CD8-positive, alpha-beta memory T cell (primary cell): ENCODE measurements at regions not wholly inside any gene's neighbourhood (a gene's known extent, or its start where the extent isn't known, plus 50 kb on each side); places are given as distances from the start of the nearest gene placed in this dataset.
"Not testable (repeated sequence)": the region's sequence is repeated elsewhere in the genome, so short reads cannot be mapped to it uniquely, and the experiment has no call there.

Experiments
- CTCF ChIA-PET: fragments of 350-600 bp; sonication (Branson Sonifier 250); formaldehyde crosslinking; loops from one replicate; lab custom pipeline; 2021; ENCODE audit warnings: antibody characterized with exemption; lab: Charles Lee
- POLR2A ChIA-PET: fragments of 350-600 bp; sonication (Branson Sonifier 250); formaldehyde crosslinking; loops from one replicate; lab custom pipeline; 2021; ENCODE audit warnings: antibody characterized with exemption; lab: Charles Lee
- DNase-seq, 5 donors: peaks; one replicate each; pipeline versions ENCODE4 v3.0.0 to v3.0.0-alpha.2; 2020 to 2022; ENCODE audit warnings: mixed read lengths in 1 of 5
- H3K27ac ChIP-seq: one replicate; pipeline ENCODE4 v1.7.0; 2013; ENCODE audit warnings: low read depth, mild to moderate bottlenecking, low read length, moderate library complexity
- H3K27me3 ChIP-seq: 2 replicates; pipeline ENCODE4 v1.7.0; 2013; ENCODE audit warnings: low read length, mild to moderate bottlenecking; ENCODE audit not compliant: insufficient read depth, poor library complexity, severe bottlenecking
- H3K36me3 ChIP-seq: 2 replicates; pipeline ENCODE4 v1.7.0; 2013; ENCODE audit warnings: mild to moderate bottlenecking, low read length, moderate library complexity; ENCODE audit not compliant: insufficient read depth
- H3K4me1 ChIP-seq: 2 replicates; pipeline ENCODE4 v1.7.0; 2013; ENCODE audit warnings: mild to moderate bottlenecking, low read length, moderate library complexity; ENCODE audit not compliant: insufficient read depth
- H3K4me3 ChIP-seq: 2 replicates; pipeline ENCODE4 v1.7.0; 2013; ENCODE audit warnings: mild to moderate bottlenecking, low read length
- H3K9me3 ChIP-seq: 2 replicates; pipeline ENCODE4 v1.7.0; 2013; ENCODE audit warnings: mild to moderate bottlenecking, low read length
- H3K27ac Mint-ChIP-seq, 8 donors: one replicate each; pipeline ENCODE4 v1.8.0; 2020 to 2021; ENCODE audit warnings: mixed read lengths in 8 of 8, mild to moderate bottlenecking in 6 of 8, inconsistent platforms in 3 of 8, moderate library complexity in 3 of 8
- H3K27me3 Mint-ChIP-seq, 2 donors: one replicate each; pipeline ENCODE4 v1.8.0; 2020 to 2021; ENCODE audit warnings: mixed read lengths in 2 of 2, mild to moderate bottlenecking in 1 of 2, moderate library complexity in 1 of 2
- H3K36me3 Mint-ChIP-seq, 3 donors: one replicate each; pipeline ENCODE4 v1.8.0; 2020 to 2021; ENCODE audit warnings: mixed read lengths in 3 of 3, inconsistent platforms in 1 of 3, mild to moderate bottlenecking in 1 of 3
- H3K4me1 Mint-ChIP-seq, 3 donors: one replicate each; pipeline ENCODE4 v1.8.0; 2020 to 2021; ENCODE audit warnings: mixed read lengths in 3 of 3, inconsistent platforms in 1 of 3, mild to moderate bottlenecking in 1 of 3
- H3K4me3 Mint-ChIP-seq, 7 donors: one replicate each; pipeline ENCODE4 v1.8.0; 2020 to 2021; ENCODE audit warnings: mixed read lengths in 7 of 7, mild to moderate bottlenecking in 6 of 7, moderate library complexity in 4 of 7, inconsistent platforms in 2 of 7
- H3K9me3 Mint-ChIP-seq, 5 donors: one replicate each; pipeline ENCODE4 v1.8.0; 2020 to 2022; ENCODE audit warnings: mixed read lengths in 5 of 5, mild to moderate bottlenecking in 3 of 5, moderate library complexity in 2 of 5, inconsistent platforms in 1 of 5

GRCh38 chr12:47403681-47404080 is 302.1 kb downstream of the RPAP3 start:
- no peak for DNase-seq
- Histone ChIP-seq H3K4me3 (no peak overlapping the region), H3K27me3 (no peaks in the 10 kb centered on the region), H3K36me3 (no peaks in the 10 kb centered on the region), H3K27ac (no peak overlapping the region), H3K9me3 (no peaks in the 10 kb centered on the region), H3K4me1 (peaks cover 19% of the 10 kb centered on the region)
- no peaks in the 10 kb centered on the region for H3K27me3 Mint-ChIP-seq
- peak overlapping the region in 3 of 8 donors; percentile 49 to 76 (median 58) for H3K27ac Mint-ChIP-seq
- ChIA-PET CTCF (interaction anchor here (0.6 to 1.6 kb wide), 5 partner anchors 97 to 371 kb away, joined by 3 read pairs; no protein-coding TSS in a partner anchor), POLR2A (no interaction called here)
- no peak overlapping the region for H3K4me3 Mint-ChIP-seq
- no peaks in the 10 kb centered on the region for H3K9me3 Mint-ChIP-seq
- peaks cover 16 to 29% (median 18%) of the 10 kb centered on the region in 3 donors for H3K4me1 Mint-ChIP-seq
- peaks cover 0 to 4% (median 0%) of the 10 kb centered on the region in 3 donors for H3K36me3 Mint-ChIP-seq

- H3K9me3 ChIP-seq, DNase-seq, H3K4me3 Mint-ChIP-seq, H3K9me3 Mint-ChIP-seq, H3K36me3 ChIP-seq, POLR2A ChIA-PET, H3K27me3 ChIP-seq, H3K4me3 ChIP-seq, H3K27me3 Mint-ChIP-seq, H3K27ac ChIP-seq: not testable (repeated sequence)
- peak overlapping the region in 1 of 8 donors; percentile 52 for H3K27ac Mint-ChIP-seq
- peaks cover 1 to 16% (median 8%) of the 10 kb centered on the region in 3 donors for H3K36me3 Mint-ChIP-seq
- peaks cover 14% of the 10 kb centered on the region for H3K4me1 ChIP-seq
- CTCF ChIA-PET: interaction anchor here (0.6 kb wide), 1 partner anchor 99 kb away, joined by 3 read pairs; no protein-coding TSS in a partner anchor
- peaks cover 21 to 32% (median 22%) of the 10 kb centered on the region in 3 donors for H3K4me1 Mint-ChIP-seq
Measured at GRCh38 chr12:47401196-47401595, 304.6 kb downstream of the RPAP3 start.

DNA sequence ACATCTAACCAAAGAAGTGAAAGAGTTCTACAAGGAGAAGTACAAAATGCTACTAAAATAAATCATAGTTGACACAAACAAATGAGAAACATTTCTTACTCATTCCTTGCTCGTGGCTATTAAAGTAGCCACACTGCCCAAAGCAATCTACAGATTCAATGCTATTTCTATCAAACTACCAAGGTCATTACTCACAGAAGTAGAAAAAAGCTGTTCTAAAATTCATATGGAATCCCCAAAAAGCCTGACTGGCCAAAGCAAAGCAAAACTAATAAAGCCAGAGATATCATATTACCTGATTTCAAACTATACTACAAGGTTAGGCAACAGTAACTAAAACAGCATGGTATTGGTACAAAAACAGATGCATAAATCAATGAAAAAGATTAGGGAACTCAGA is 305.6 kb downstream of the RPAP3 start:
- Mint-ChIP-seq H3K4me3 (no peak overlapping the region), H3K27ac (peak overlapping the region in 2 of 8 donors; percentile 17 to 40), H3K4me1 (peaks cover 25 to 41% (median 31%) of the 10 kb centered on the region in 3 donors), H3K9me3 (peaks cover 0 to 9% (median 6%) of the 10 kb centered on the region in 5 donors), H3K27me3 (no peaks in the 10 kb centered on the region), H3K36me3 (peaks cover 1 to 17% (median 4%) of the 10 kb centered on the region in 3 donors)
- H3K27me3 ChIP-seq: no peaks in the 10 kb centered on the region
- POLR2A ChIA-PET: no interaction called here
- no peaks in the 10 kb centered on the region for H3K36me3 ChIP-seq
- H3K9me3 ChIP-seq: no peaks in the 10 kb centered on the region
- H3K4me3 ChIP-seq: no peak overlapping the region
- CTCF ChIA-PET: interaction anchor here (0.6 to 1.0 kb wide), 3 partner anchors 8 to 368 kb away, joined by 3 read pairs; no protein-coding TSS in a partner anchor
- no peak overlapping the region for H3K27ac ChIP-seq
- no peak for DNase-seq
- peaks cover 17% of the 10 kb centered on the region for H3K4me1 ChIP-seq

- Mint-ChIP-seq H3K9me3 (peaks cover 0 to 9% (median 6%) of the 10 kb centered on the region in 5 donors), H3K27ac (peak overlapping the region; percentile 76 to 99 (median 95)), H3K4me1 (peaks cover 46 to 62% (median 56%) of the 10 kb centered on the region in 3 donors), H3K4me3 (peak overlapping the region in 6 of 7 donors; percentile 60 to 84 (median 72)), H3K27me3 (no peaks in the 10 kb centered on the region), H3K36me3 (peaks cover 1 to 17% (median 4%) of the 10 kb centered on the region in 3 donors)
- peak overlapping the region; percentile 17 for H3K4me3 ChIP-seq
- H3K4me1 ChIP-seq: peaks cover 38% of the 10 kb centered on the region
- H3K36me3 ChIP-seq: no peaks in the 10 kb centered on the region
- H3K27ac ChIP-seq: no peak overlapping the region
- H3K9me3 ChIP-seq: no peaks in the 10 kb centered on the region
- CTCF ChIA-PET: interaction anchor here (0.5 to 4.3 kb wide), 67 partner anchors 10 to 378 kb away, joined by 3 to 72 read pairs (median 5); partner anchors contain the start of genes AMIGO2 and PCED1B
- H3K27me3 ChIP-seq: no peaks in the 10 kb centered on the region
- POLR2A ChIA-PET: interaction anchor here (0.5 to 2.2 kb wide), 11 partner anchors 13 to 365 kb away, joined by 3 to 13 read pairs (median 4); partner anchors contain the start of gene AMIGO2
- DNase-seq: peak; percentile 14 to 69 (median 56)
Measured at GRCh38 chr12:47397664-47398281, 308.1 kb downstream of the RPAP3 start.

GRCh38 chr12:47396902-47397663 is 308.7 kb downstream of the RPAP3 start:
- DNase-seq: peak in 1 of 5 donors; percentile 27
- H3K27ac ChIP-seq: no peak overlapping the region
- Mint-ChIP-seq H3K9me3 (peaks cover 0 to 9% (median 6%) of the 10 kb centered on the region in 5 donors), H3K4me1 (peaks cover 52 to 63% (median 63%) of the 10 kb centered on the region in 3 donors), H3K36me3 (peaks cover 1 to 17% (median 4%) of the 10 kb centered on the region in 3 donors), H3K27ac (peak overlapping the region; percentile 76 to 99 (median 95)), H3K27me3 (no peaks in the 10 kb centered on the region), H3K4me3 (peak overlapping the region in 5 of 7 donors; percentile 37 to 79 (median 71))
- peak overlapping the region; percentile 17 for H3K4me3 ChIP-seq
- no peaks in the 10 kb centered on the region for H3K36me3 ChIP-seq
- peaks cover 45% of the 10 kb centered on the region for H3K4me1 ChIP-seq
- CTCF ChIA-PET: interaction anchor here (0.5 to 4.3 kb wide), 66 partner anchors 9 to 377 kb away, joined by 3 to 72 read pairs (median 5); partner anchors contain the start of genes AMIGO2 and PCED1B
- POLR2A ChIA-PET: interaction anchor here (0.5 to 2.2 kb wide), 15 partner anchors 11 to 365 kb away, joined by 3 to 13 read pairs (median 4); partner anchors contain the start of gene AMIGO2
- H3K27me3 ChIP-seq: no peaks in the 10 kb centered on the region
- no peaks in the 10 kb centered on the region for H3K9me3 ChIP-seq

DNA sequence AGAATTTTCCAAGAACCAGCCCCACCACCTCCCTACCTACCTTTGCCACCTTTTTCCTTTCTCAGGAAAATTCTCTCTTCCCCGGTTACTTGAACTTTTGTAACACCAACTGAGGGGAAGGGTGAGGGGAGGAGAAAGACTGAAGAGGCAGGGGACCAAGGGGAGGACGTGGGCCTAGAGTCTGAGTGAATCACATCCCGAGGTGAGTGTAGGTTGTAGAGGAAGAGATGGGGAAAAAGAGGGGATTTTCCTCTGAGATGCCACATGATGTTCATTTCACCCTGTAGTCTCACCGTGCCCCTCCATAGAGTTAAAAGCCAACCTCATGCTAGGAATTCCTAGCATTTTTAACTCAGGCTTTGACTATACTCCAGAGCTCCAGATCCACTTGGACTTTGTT is 311.8 kb downstream of the RPAP3 start:
- no peaks in the 10 kb centered on the region for H3K27me3 ChIP-seq
- peaks cover 61% of the 10 kb centered on the region for H3K4me1 ChIP-seq
- H3K36me3 ChIP-seq: no peaks in the 10 kb centered on the region
- Mint-ChIP-seq H3K4me1 (peaks cover 77 to 86% (median 81%) of the 10 kb centered on the region in 3 donors), H3K9me3 (peaks cover 0 to 9% (median 6%) of the 10 kb centered on the region in 5 donors), H3K27me3 (no peaks in the 10 kb centered on the region), H3K36me3 (peaks cover 1 to 17% (median 4%) of the 10 kb centered on the region in 3 donors), H3K27ac (peak overlapping the region; percentile 90 to 99 (median 96)), H3K4me3 (peak overlapping the region; percentile 56 to 84 (median 71))
- no peak overlapping the region for H3K27ac ChIP-seq
- H3K4me3 ChIP-seq: peak overlapping the region; percentile 28
- DNase-seq: no peak
- ChIA-PET POLR2A (interaction anchor here (0.6 to 1.9 kb wide), 4 partner anchors 76 to 316 kb away, joined by 3 to 6 read pairs (median 4); no protein-coding TSS in a partner anchor), CTCF (interaction anchor here (1.1 to 2.2 kb wide), 3 partner anchors 33 to 314 kb away, joined by 5 to 6 read pairs (median 5); partner anchors contain the start of genes AMIGO2 and PCED1B)
- H3K9me3 ChIP-seq: no peaks in the 10 kb centered on the region

DNA sequence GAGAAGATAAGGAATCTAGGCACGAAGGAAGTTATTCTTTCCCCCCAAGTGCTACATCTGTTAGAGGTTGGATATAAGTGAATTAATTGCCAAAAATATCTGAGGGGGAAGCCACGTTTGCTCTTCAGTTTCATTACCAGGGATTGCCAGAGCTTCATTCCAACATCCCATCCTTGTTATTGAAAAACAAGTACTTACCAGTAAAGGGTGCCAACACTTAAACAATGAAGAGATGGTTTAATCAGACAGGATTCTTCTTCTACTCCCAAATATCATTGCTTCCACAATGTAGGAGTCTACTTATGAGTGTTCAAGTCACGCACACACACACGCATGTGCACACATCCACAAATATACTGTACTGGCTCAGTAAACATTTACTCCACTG is 312.4 kb downstream of the RPAP3 start:
- H3K27ac Mint-ChIP-seq: peak overlapping the region; percentile 90 to 99 (median 97)
- Histone ChIP-seq H3K9me3 (no peaks in the 10 kb centered on the region), H3K4me3 (no peak overlapping the region), H3K4me1 (peaks cover 61% of the 10 kb centered on the region), H3K27ac (no peak overlapping the region), H3K27me3 (no peaks in the 10 kb centered on the region), H3K36me3 (no peaks in the 10 kb centered on the region)
- H3K4me1 Mint-ChIP-seq: peaks cover 79 to 92% (median 85%) of the 10 kb centered on the region in 3 donors
- ChIA-PET POLR2A (interaction anchor here (1.0 to 1.9 kb wide), 3 partner anchors 10 to 315 kb away, joined by 3 to 6 read pairs (median 3); no protein-coding TSS in a partner anchor), CTCF (interaction anchor here (1.5 kb wide), 1 partner anchor 311 kb away, joined by 5 read pairs; no protein-coding TSS in a partner anchor)
- H3K9me3 Mint-ChIP-seq: peaks cover 0 to 9% (median 6%) of the 10 kb centered on the region in 5 donors
- H3K27me3 Mint-ChIP-seq: no peaks in the 10 kb centered on the region
- no peak for DNase-seq
- peak overlapping the region; percentile 4 to 80 (median 55) for H3K4me3 Mint-ChIP-seq
- peaks cover 1 to 17% (median 4%) of the 10 kb centered on the region in 3 donors for H3K36me3 Mint-ChIP-seq
